Hepatocyte (in vitro differentiated cells): ENCODE measurements at regions not wholly inside any gene's neighbourhood (a gene's known extent, or its start where the extent isn't known, plus 50 kb on each side); places are given as distances from the start of the nearest gene placed in this dataset.

ENCODE experiments used
- EZH2 ChIP-seq: fragments of 200-600 bp; sonication (generic); IDR thresholded peaks from 2 replicates; pipeline ENCODE4 v1.6.1; 2016; ENCODE audit warnings: antibody characterized with exemption, mild to moderate bottlenecking, borderline replicate concordance
- TF ChIP-seq, protein P1 (sequence below): fragments of 200-600 bp; sonication (generic); IDR thresholded peaks from 2 replicates; pipeline ENCODE4 v1.5.1; 2016; ENCODE audit warnings: antibody characterized with exemption, mild to moderate bottlenecking; ENCODE audit not compliant: poor library complexity

DNA sequence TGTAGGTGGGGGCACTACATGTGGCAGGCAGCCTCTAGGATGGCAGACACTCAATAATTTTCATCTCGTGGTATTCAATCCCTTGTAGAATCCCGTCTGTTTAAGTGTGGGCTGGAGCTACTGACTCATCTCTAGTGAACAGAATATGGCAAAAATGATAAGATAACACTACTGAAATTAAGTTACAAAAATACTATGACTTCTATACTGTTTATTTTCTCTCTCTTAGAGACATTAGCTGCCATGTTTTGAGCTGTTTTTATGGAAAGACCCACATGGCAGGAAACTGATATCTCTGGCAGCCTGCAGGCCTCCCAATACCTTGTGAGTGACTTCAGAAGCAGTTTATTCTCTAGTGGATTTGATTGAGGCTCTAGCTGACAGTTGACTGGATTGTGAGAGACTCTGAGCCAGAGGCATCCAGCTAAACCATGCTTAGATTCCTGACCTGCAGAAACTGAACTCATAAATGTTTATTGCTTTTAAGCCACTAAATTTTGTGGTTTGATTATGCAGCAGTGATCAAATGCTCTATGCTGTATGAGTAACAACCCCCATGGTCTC, 298.8 kb upstream of the CTSO start:
- TF ChIP-seq, protein P1, sequence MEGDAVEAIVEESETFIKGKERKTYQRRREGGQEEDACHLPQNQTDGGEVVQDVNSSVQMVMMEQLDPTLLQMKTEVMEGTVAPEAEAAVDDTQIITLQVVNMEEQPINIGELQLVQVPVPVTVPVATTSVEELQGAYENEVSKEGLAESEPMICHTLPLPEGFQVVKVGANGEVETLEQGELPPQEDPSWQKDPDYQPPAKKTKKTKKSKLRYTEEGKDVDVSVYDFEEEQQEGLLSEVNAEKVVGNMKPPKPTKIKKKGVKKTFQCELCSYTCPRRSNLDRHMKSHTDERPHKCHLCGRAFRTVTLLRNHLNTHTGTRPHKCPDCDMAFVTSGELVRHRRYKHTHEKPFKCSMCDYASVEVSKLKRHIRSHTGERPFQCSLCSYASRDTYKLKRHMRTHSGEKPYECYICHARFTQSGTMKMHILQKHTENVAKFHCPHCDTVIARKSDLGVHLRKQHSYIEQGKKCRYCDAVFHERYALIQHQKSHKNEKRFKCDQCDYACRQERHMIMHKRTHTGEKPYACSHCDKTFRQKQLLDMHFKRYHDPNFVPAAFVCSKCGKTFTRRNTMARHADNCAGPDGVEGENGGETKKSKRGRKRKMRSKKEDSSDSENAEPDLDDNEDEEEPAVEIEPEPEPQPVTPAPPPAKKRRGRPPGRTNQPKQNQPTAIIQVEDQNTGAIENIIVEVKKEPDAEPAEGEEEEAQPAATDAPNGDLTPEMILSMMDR, result no peak
- no peak for TF ChIP-seq EZH2
